ENCODE measurements at regions not wholly inside any gene's neighbourhood (a gene's known extent, or its start where the extent isn't known, plus 50 kb on each side); places are given as distances from the start of the nearest gene placed in this dataset.

- TF ChIP-seq AR (CRISPR knock-in tag; IDR thresholded peaks at IDR 0.05) = no peak
Measured at GRCh38 chr2:118255771-118256372, 167.6 kb downstream of the INSIG2 start (continued).

DNA sequence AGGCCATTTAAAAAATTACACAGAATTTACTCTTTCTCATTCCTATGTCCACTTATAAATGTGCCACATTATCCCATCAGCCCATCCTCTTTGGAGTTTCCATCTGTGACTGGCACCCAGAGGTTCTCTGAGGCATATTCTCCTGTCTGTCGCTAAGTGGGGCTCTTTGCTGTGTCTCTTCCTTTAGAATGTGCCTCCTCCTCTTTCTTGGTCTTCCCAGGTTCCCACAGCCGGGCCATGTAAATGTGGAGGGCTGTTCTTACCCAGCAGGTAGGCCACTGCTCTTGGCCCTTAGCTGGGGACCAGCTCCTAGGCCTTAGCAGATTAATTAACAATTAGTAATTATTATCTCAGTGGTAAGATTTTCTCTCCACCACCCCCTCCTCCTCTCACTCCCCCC, 167.0 kb downstream of the INSIG2 start:
- DNase-seq (ENCODE audit: low spot score) (no peak), ATAC-seq (peak; percentile 44)
- TF ChIP-seq IRF1 (CRISPR knock-in tag; IDR thresholded peaks at IDR 0.05) = no peak
- TF ChIP-seq FOXP1 (CRISPR knock-in tag; IDR thresholded peaks at IDR 0.05; ENCODE audit: borderline replicate concordance) = no peak
- no peak for TF ChIP-seq FOXJ3 (CRISPR knock-in tag; IDR thresholded peaks at IDR 0.05; ENCODE audit: borderline replicate concordance)
- no peaks in the 10 kb centered on the region for H3K36me3 Mint-ChIP-seq
- ChIA-PET POLR2A (no interaction called here), CTCF (interaction anchor here (0.9 to 1.6 kb wide), 4 partner anchors 14 to 209 kb away, joined by 3 to 5 read pairs (median 3); no protein-coding TSS in a partner anchor)
- no peak overlapping the region for H3K4me3 Mint-ChIP-seq
- H3K27me3 Mint-ChIP-seq (ENCODE audit: low read depth) = peaks cover under 1% of the 10 kb centered on the region
- H3K9me3 Mint-ChIP-seq = peaks cover 6% of the 10 kb centered on the region; the same call in 1 of the 2 replicates
- H3K4me1 Mint-ChIP-seq = peaks cover 25% of the 10 kb centered on the region
- no peak overlapping the region for H3K27ac Mint-ChIP-seq

GRCh38 chr2:118254116-118254515, 165.8 kb downstream of the INSIG2 start:
- CTCF ChIA-PET = no interaction called here
- H3K36me3 Mint-ChIP-seq = no peaks in the 10 kb centered on the region
- H3K4me1 Mint-ChIP-seq = peaks cover 29% of the 10 kb centered on the region
- POLR2A ChIA-PET = no interaction called here
- peaks cover 6% of the 10 kb centered on the region; the same call in 1 of the 2 replicates for H3K9me3 Mint-ChIP-seq
- ATAC-seq (no peak), DNase-seq (ENCODE audit: low spot score) (no peak)
- H3K4me3 Mint-ChIP-seq = no peak overlapping the region
- peaks cover 3% of the 10 kb centered on the region for H3K27me3 Mint-ChIP-seq (ENCODE audit: low read depth)
- H3K27ac Mint-ChIP-seq = no peak overlapping the region
- no peak for TF ChIP-seq IRF1 (CRISPR knock-in tag; IDR thresholded peaks at IDR 0.05)
- TF ChIP-seq, protein P1, sequence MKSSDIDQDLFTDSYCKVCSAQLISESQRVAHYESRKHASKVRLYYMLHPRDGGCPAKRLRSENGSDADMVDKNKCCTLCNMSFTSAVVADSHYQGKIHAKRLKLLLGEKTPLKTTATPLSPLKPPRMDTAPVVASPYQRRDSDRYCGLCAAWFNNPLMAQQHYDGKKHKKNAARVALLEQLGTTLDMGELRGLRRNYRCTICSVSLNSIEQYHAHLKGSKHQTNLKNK (CRISPR knock-in tag; IDR thresholded peaks at IDR 0.05) = no peak
- TF ChIP-seq TCF7 (CRISPR knock-in tag; IDR thresholded peaks at IDR 0.05; ENCODE audit: low read depth) = no peak
- TF ChIP-seq MXD4 (CRISPR knock-in tag; IDR thresholded peaks at IDR 0.05; ENCODE audit: borderline replicate concordance) = no peak
- TF ChIP-seq ELF4 (CRISPR knock-in tag; IDR thresholded peaks at IDR 0.05; ENCODE audit: low read depth) = no peak
- no peak for TF ChIP-seq E2F5 (CRISPR knock-in tag; IDR thresholded peaks at IDR 0.05)
- no peak for TF ChIP-seq ZNF512 (CRISPR knock-in tag; IDR thresholded peaks at IDR 0.05; ENCODE audit: borderline replicate concordance)
- TF ChIP-seq JUN (CRISPR knock-in tag; IDR thresholded peaks at IDR 0.05) = no peak
- no peak for TF ChIP-seq RELA (CRISPR knock-in tag; IDR thresholded peaks at IDR 0.05; ENCODE audit: borderline replicate concordance)
- TF ChIP-seq ZNF425 (CRISPR knock-in tag; conservative IDR thresholded peaks at IDR 0.05) = no peak
- TF ChIP-seq, protein P2, sequence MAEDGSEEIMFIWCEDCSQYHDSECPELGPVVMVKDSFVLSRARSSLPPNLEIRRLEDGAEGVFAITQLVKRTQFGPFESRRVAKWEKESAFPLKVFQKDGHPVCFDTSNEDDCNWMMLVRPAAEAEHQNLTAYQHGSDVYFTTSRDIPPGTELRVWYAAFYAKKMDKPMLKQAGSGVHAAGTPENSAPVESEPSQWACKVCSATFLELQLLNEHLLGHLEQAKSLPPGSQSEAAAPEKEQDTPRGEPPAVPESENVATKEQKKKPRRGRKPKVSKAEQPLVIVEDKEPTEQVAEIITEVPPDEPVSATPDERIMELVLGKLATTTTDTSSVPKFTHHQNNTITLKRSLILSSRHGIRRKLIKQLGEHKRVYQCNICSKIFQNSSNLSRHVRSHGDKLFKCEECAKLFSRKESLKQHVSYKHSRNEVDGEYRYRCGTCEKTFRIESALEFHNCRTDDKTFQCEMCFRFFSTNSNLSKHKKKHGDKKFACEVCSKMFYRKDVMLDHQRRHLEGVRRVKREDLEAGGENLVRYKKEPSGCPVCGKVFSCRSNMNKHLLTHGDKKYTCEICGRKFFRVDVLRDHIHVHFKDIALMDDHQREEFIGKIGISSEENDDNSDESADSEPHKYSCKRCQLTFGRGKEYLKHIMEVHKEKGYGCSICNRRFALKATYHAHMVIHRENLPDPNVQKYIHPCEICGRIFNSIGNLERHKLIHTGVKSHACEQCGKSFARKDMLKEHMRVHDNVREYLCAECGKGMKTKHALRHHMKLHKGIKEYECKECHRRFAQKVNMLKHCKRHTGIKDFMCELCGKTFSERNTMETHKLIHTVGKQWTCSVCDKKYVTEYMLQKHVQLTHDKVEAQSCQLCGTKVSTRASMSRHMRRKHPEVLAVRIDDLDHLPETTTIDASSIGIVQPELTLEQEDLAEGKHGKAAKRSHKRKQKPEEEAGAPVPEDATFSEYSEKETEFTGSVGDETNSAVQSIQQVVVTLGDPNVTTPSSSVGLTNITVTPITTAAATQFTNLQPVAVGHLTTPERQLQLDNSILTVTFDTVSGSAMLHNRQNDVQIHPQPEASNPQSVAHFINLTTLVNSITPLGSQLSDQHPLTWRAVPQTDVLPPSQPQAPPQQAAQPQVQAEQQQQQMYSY (CRISPR knock-in tag; IDR thresholded peaks at IDR 0.05) = no peak
- no peak for TF ChIP-seq NR1H2 (CRISPR knock-in tag; IDR thresholded peaks at IDR 0.05)
- TF ChIP-seq TP53 (CRISPR knock-in tag; IDR thresholded peaks at IDR 0.05) = no peak
- TF ChIP-seq ZNF396 (CRISPR knock-in tag; IDR thresholded peaks at IDR 0.05; ENCODE audit: borderline replicate concordance) = no peak

Measured in WTC11 (cell line).